Osteoblast (primary cell): ENCODE measurements at regions not wholly inside any gene's neighbourhood (a gene's known extent, or its start where the extent isn't known, plus 50 kb on each side); places are given as distances from the start of the nearest gene placed in this dataset.

Source experiments
- DNase-seq: peaks from one replicate; pipeline ENCODE4 v3.0.0; 2011; ENCODE audit warnings: low spot score, mixed read lengths; ENCODE audit not compliant: insufficient read length; ENCODE audit errors: missing footprints
- H2AFZ ChIP-seq: 2 replicates; pipeline ENCODE4 v1.6.0; 2011; ENCODE audit warnings: mild to moderate bottlenecking, low read length
- H3K27ac ChIP-seq: 2 replicates; pipeline ENCODE4 v1.5.1; 2011; ENCODE audit warnings: mild to moderate bottlenecking, low read depth, low read length, moderate library complexity
- H3K27me3 ChIP-seq: 2 replicates; pipeline ENCODE4 v1.6.0; 2012; ENCODE audit warnings: mild to moderate bottlenecking, control low read depth, inconsistent platforms, low read length, moderate library complexity; ENCODE audit not compliant: insufficient read depth
- H3K36me3 ChIP-seq: 2 replicates; pipeline ENCODE4 v1.5.1; 2011; ENCODE audit warnings: mild to moderate bottlenecking, low read length, control low read depth, moderate library complexity; ENCODE audit not compliant: insufficient read depth
- H3K4me1 ChIP-seq: 2 replicates; pipeline ENCODE4 v1.5.1; 2011; ENCODE audit warnings: mild to moderate bottlenecking, low read length, control low read depth, moderate library complexity; ENCODE audit not compliant: insufficient read depth
- H3K4me2 ChIP-seq: 2 replicates; pipeline ENCODE4 v1.6.0; 2011; ENCODE audit warnings: mild to moderate bottlenecking, low read length; ENCODE audit not compliant: insufficient read depth
- H3K4me3 ChIP-seq: fragments of 200-600 bp; sonication (generic); 3 replicates; pipeline ENCODE4 v1.5.1; 2012; ENCODE audit warnings: mild to moderate bottlenecking, low read length, inconsistent platforms; ENCODE audit not compliant: insufficient read depth
- H3K79me2 ChIP-seq: 2 replicates; pipeline ENCODE4 v1.6.0; 2012; ENCODE audit warnings: mild to moderate bottlenecking, low read length, control low read depth, inconsistent platforms; ENCODE audit not compliant: insufficient read depth
- H3K9me3 ChIP-seq: 2 replicates; pipeline ENCODE4 v1.5.1; 2011; ENCODE audit warnings: low read depth, low read length, control low read depth
- H4K20me1 ChIP-seq: 2 replicates; pipeline ENCODE4 v1.6.0; 2012; ENCODE audit warnings: mild to moderate bottlenecking, low read length, control low read depth; ENCODE audit not compliant: insufficient read depth
- CTCF ChIP-seq: IDR thresholded peaks from 2 replicates; pipeline ENCODE4 v1.5.1; 2011; ENCODE audit warnings: mild to moderate bottlenecking, low read depth, low read length, moderate library complexity; ENCODE audit errors: extremely low read depth

GRCh38 chr7:1348096-1348822 lies 111.0 kb downstream of the MICALL2 start:
- TF ChIP-seq CTCF: no peak
- no peaks in the 10 kb centered on the region for H3K9me3 ChIP-seq
- no peak overlapping the region for H3K4me2 ChIP-seq
- H3K27ac ChIP-seq: no peak overlapping the region
- no peak overlapping the region for H2AFZ ChIP-seq
- no peaks in the 10 kb centered on the region for H3K36me3 ChIP-seq
- H3K79me2 ChIP-seq: no peaks in the 10 kb centered on the region
- no peak overlapping the region for H3K4me3 ChIP-seq
- peaks cover 4% of the 10 kb centered on the region for H3K27me3 ChIP-seq
- no peaks in the 10 kb centered on the region for H4K20me1 ChIP-seq
- DNase-seq: no peak
- H3K4me1 ChIP-seq: no peaks in the 10 kb centered on the region

GRCh38 chr7:1348823-1349335 lies 110.4 kb downstream of the MICALL2 start:
- H4K20me1 ChIP-seq: no peaks in the 10 kb centered on the region
- H3K9me3 ChIP-seq: no peaks in the 10 kb centered on the region
- no peak for TF ChIP-seq CTCF
- H3K4me1 ChIP-seq: no peaks in the 10 kb centered on the region
- no peak overlapping the region for H3K4me3 ChIP-seq
- no peak for DNase-seq
- no peak overlapping the region for H3K27ac ChIP-seq
- H3K27me3 ChIP-seq: peaks cover 4% of the 10 kb centered on the region
- H3K4me2 ChIP-seq: no peak overlapping the region
- H3K79me2 ChIP-seq: no peaks in the 10 kb centered on the region
- no peaks in the 10 kb centered on the region for H3K36me3 ChIP-seq
- no peak overlapping the region for H2AFZ ChIP-seq

- H3K27me3 ChIP-seq: peaks cover 4% of the 10 kb centered on the region
- no peak for DNase-seq
- no peak for TF ChIP-seq CTCF
- no peaks in the 10 kb centered on the region for H3K4me1 ChIP-seq
- no peak overlapping the region for H3K4me3 ChIP-seq
- H3K36me3 ChIP-seq: no peaks in the 10 kb centered on the region
- H4K20me1 ChIP-seq: no peaks in the 10 kb centered on the region
- H3K4me2 ChIP-seq: no peak overlapping the region
- H3K27ac ChIP-seq: no peak overlapping the region
- H2AFZ ChIP-seq: no peak overlapping the region
- no peaks in the 10 kb centered on the region for H3K79me2 ChIP-seq
- no peaks in the 10 kb centered on the region for H3K9me3 ChIP-seq
These were observed 109.9 kb downstream of the MICALL2 start for GRCh38 chr7:1349351-1349761.

GRCh38 chr7:1351881-1352625 lies 107.2 kb downstream of the MICALL2 start:
- no peaks in the 10 kb centered on the region for H4K20me1 ChIP-seq
- H3K27me3 ChIP-seq: no peaks in the 10 kb centered on the region
- H3K4me1 ChIP-seq: no peaks in the 10 kb centered on the region
- H3K36me3 ChIP-seq: no peaks in the 10 kb centered on the region
- H2AFZ ChIP-seq: no peak overlapping the region
- H3K9me3 ChIP-seq: no peaks in the 10 kb centered on the region
- H3K79me2 ChIP-seq: no peaks in the 10 kb centered on the region
- H3K27ac ChIP-seq: no peak overlapping the region
- no peak overlapping the region for H3K4me3 ChIP-seq
- DNase-seq: no peak
- no peak overlapping the region for H3K4me2 ChIP-seq
- no peak for TF ChIP-seq CTCF
